ENCODE measurements at regions not wholly inside any gene's neighbourhood (a gene's known extent, or its start where the extent isn't known, plus 50 kb on each side); places are given as distances from the start of the nearest gene placed in this dataset.

DNA sequence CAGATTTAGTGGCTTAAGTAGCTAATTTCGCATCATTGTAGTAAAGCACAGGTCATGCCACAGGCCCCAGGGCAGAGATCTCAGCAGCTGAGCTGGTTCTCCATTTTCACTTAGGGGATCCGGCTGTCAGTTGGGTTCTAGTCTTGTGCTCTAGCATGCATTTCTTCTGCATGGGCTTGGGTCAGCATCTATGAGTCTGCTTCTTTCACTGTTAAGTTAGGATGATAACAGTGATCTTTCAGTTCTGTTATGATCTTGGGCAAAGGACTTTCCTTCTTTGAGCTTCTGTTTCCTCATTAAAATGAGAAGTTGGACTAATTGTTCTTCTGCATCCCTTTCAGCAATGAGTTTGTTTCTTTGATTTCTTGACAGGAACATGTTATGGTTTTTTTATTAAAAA lies 123.6 kb upstream of the DNAH14 start:
- TF ChIP-seq RAD21 (IDR thresholded peaks at IDR 0.05 in 1 of 2, conservative IDR thresholded peaks at IDR 0.05 in 1 of 2; ENCODE audit: low read depth in 2 of 2, low read length in 2 of 2) (no peak), HDAC2 (IDR thresholded peaks at IDR 0.05; ENCODE audit: borderline replicate concordance in 1 of 2, low read depth in 2 of 2, low read length in 2 of 2) (no peak), POLR2AphosphoS5 (IDR thresholded peaks at IDR 0.05; ENCODE audit: low read depth, low read length) (no peak), POLR2A (IDR thresholded peaks at IDR 0.05; ENCODE audit: control extremely low read depth in 1 of 2, low read depth in 2 of 2, low read length in 2 of 2) (no peak), EP300 (IDR thresholded peaks at IDR 0.05; ENCODE audit: borderline replicate concordance in 1 of 2, low read depth in 2 of 2, low read length in 2 of 2) (no peak), TAF1 (IDR thresholded peaks at IDR 0.05; ENCODE audit: low read depth, low read length) (no peak), TBP (IDR thresholded peaks at IDR 0.05; ENCODE audit: low read depth, low read length) (no peak), GABPA (IDR thresholded peaks at IDR 0.05; ENCODE audit: borderline replicate concordance, insufficient read depth, low read length) (no peak), RBBP5 (IDR thresholded peaks at IDR 0.05; ENCODE audit: borderline replicate concordance, low read depth, low read length) (no peak), BRCA1 (IDR thresholded peaks at IDR 0.05; ENCODE audit: low read depth, low read length) (no peak)
- TF ChIP-seq, protein P1, sequence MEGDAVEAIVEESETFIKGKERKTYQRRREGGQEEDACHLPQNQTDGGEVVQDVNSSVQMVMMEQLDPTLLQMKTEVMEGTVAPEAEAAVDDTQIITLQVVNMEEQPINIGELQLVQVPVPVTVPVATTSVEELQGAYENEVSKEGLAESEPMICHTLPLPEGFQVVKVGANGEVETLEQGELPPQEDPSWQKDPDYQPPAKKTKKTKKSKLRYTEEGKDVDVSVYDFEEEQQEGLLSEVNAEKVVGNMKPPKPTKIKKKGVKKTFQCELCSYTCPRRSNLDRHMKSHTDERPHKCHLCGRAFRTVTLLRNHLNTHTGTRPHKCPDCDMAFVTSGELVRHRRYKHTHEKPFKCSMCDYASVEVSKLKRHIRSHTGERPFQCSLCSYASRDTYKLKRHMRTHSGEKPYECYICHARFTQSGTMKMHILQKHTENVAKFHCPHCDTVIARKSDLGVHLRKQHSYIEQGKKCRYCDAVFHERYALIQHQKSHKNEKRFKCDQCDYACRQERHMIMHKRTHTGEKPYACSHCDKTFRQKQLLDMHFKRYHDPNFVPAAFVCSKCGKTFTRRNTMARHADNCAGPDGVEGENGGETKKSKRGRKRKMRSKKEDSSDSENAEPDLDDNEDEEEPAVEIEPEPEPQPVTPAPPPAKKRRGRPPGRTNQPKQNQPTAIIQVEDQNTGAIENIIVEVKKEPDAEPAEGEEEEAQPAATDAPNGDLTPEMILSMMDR (IDR thresholded peaks at IDR 0.05; ENCODE audit: control extremely low read depth in 1 of 3, insufficient read depth in 1 of 3, low read depth in 1 of 3, low read length in 3 of 3), result no peak
- TF ChIP-seq, protein P2, sequence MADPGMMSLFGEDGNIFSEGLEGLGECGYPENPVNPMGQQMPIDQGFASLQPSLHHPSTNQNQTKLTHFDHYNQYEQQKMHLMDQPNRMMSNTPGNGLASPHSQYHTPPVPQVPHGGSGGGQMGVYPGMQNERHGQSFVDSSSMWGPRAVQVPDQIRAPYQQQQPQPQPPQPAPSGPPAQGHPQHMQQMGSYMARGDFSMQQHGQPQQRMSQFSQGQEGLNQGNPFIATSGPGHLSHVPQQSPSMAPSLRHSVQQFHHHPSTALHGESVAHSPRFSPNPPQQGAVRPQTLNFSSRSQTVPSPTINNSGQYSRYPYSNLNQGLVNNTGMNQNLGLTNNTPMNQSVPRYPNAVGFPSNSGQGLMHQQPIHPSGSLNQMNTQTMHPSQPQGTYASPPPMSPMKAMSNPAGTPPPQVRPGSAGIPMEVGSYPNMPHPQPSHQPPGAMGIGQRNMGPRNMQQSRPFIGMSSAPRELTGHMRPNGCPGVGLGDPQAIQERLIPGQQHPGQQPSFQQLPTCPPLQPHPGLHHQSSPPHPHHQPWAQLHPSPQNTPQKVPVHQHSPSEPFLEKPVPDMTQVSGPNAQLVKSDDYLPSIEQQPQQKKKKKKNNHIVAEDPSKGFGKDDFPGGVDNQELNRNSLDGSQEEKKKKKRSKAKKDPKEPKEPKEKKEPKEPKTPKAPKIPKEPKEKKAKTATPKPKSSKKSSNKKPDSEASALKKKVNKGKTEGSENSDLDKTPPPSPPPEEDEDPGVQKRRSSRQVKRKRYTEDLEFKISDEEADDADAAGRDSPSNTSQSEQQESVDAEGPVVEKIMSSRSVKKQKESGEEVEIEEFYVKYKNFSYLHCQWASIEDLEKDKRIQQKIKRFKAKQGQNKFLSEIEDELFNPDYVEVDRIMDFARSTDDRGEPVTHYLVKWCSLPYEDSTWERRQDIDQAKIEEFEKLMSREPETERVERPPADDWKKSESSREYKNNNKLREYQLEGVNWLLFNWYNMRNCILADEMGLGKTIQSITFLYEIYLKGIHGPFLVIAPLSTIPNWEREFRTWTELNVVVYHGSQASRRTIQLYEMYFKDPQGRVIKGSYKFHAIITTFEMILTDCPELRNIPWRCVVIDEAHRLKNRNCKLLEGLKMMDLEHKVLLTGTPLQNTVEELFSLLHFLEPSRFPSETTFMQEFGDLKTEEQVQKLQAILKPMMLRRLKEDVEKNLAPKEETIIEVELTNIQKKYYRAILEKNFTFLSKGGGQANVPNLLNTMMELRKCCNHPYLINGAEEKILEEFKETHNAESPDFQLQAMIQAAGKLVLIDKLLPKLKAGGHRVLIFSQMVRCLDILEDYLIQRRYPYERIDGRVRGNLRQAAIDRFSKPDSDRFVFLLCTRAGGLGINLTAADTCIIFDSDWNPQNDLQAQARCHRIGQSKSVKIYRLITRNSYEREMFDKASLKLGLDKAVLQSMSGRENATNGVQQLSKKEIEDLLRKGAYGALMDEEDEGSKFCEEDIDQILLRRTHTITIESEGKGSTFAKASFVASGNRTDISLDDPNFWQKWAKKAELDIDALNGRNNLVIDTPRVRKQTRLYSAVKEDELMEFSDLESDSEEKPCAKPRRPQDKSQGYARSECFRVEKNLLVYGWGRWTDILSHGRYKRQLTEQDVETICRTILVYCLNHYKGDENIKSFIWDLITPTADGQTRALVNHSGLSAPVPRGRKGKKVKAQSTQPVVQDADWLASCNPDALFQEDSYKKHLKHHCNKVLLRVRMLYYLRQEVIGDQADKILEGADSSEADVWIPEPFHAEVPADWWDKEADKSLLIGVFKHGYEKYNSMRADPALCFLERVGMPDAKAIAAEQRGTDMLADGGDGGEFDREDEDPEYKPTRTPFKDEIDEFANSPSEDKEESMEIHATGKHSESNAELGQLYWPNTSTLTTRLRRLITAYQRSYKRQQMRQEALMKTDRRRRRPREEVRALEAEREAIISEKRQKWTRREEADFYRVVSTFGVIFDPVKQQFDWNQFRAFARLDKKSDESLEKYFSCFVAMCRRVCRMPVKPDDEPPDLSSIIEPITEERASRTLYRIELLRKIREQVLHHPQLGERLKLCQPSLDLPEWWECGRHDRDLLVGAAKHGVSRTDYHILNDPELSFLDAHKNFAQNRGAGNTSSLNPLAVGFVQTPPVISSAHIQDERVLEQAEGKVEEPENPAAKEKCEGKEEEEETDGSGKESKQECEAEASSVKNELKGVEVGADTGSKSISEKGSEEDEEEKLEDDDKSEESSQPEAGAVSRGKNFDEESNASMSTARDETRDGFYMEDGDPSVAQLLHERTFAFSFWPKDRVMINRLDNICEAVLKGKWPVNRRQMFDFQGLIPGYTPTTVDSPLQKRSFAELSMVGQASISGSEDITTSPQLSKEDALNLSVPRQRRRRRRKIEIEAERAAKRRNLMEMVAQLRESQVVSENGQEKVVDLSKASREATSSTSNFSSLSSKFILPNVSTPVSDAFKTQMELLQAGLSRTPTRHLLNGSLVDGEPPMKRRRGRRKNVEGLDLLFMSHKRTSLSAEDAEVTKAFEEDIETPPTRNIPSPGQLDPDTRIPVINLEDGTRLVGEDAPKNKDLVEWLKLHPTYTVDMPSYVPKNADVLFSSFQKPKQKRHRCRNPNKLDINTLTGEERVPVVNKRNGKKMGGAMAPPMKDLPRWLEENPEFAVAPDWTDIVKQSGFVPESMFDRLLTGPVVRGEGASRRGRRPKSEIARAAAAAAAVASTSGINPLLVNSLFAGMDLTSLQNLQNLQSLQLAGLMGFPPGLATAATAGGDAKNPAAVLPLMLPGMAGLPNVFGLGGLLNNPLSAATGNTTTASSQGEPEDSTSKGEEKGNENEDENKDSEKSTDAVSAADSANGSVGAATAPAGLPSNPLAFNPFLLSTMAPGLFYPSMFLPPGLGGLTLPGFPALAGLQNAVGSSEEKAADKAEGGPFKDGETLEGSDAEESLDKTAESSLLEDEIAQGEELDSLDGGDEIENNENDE (IDR thresholded peaks at IDR 0.05; ENCODE audit: insufficient replicate concordance, low read length), result no peak
